ENCODE measurements at regions not wholly inside any gene's neighbourhood (a gene's known extent, or its start where the extent isn't known, plus 50 kb on each side); places are given as distances from the start of the nearest gene placed in this dataset.
"Not testable (repeated sequence)": the region's sequence is repeated elsewhere in the genome, so short reads cannot be mapped to it uniquely, and the experiment has no call there.

- no peak for DNase-seq (ENCODE audit: low read depth, low spot score)
These were observed 167.7 kb downstream of the TOMM20 start for GRCh38 chr1:234960722-234961455.

- no peak for DNase-seq (ENCODE audit: low read depth, low spot score)
These were observed 169.7 kb downstream of the TOMM20 start for GRCh38 chr1:234958706-234959657.

GRCh38 chr1:234958066-234958705 is 170.5 kb downstream of the TOMM20 start:
- no peak for DNase-seq (ENCODE audit: low read depth, low spot score)

GRCh38 chr1:234957330-234958065 is 171.1 kb downstream of the TOMM20 start:
- DNase-seq (ENCODE audit: low read depth, low spot score), result no peak

DNA sequence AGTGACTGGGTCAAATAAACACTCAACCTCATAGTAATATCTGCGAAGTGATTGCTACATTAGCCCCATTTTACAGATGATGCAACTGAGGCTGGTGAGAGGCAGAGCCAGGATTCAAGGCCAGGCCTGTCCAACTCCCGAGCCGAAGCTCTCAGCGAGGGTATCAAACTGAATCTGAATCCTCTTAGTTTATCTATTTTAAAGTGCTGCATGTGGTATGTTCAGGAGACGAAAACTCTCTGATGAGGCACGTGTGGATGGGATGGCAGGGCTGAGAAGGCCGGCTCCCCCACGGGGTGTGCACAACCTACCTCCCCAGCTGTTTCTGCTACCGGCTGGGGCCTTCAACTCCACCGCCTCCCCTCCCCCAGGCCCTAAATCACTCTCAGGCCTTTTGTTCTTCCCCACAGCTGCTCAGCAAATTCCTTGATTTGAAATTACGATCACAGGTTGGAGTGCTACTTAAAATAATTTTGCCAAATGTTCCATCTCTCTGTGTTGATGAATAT is 171.8 kb downstream of the TOMM20 start:
- no peak for DNase-seq (ENCODE audit: low read depth, low spot score)

GRCh38 chr1:234955107-234955731 is 173.4 kb downstream of the TOMM20 start:
- no peak for DNase-seq (ENCODE audit: low read depth, low spot score)

- DNase-seq (ENCODE audit: low read depth, low spot score), result no peak
These were observed 174.0 kb downstream of the TOMM20 start for GRCh38 chr1:234954613-234955012.

- no peak for DNase-seq (ENCODE audit: low read depth, low spot score)
These were observed 174.8 kb downstream of the TOMM20 start for GRCh38 chr1:234953655-234954405.

DNA sequence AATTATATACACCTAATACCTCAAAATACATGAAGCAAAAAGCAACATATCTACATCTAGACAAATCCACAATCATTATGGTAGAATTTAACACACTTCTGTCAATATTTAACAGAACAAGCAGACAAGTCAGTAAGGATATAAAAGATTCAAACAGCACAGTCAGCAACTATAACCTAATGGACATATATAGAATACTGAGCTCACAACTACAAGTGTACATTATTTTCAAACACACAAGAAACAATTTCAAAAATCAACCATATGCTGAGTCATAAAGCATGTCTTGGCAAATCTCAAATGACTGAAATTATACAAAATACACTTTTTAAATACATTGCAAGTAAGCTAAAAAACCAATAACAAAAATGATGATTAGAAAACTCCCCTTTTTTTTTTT is 178.0 kb downstream of the TOMM20 start:
- DNase-seq (ENCODE audit: low read depth, low spot score), result no peak

- DNase-seq (ENCODE audit: low read depth, low spot score), result not testable (repeated sequence)
These were observed 179.1 kb downstream of the TOMM20 start for GRCh38 chr1:234949528-234949927.

DNA sequence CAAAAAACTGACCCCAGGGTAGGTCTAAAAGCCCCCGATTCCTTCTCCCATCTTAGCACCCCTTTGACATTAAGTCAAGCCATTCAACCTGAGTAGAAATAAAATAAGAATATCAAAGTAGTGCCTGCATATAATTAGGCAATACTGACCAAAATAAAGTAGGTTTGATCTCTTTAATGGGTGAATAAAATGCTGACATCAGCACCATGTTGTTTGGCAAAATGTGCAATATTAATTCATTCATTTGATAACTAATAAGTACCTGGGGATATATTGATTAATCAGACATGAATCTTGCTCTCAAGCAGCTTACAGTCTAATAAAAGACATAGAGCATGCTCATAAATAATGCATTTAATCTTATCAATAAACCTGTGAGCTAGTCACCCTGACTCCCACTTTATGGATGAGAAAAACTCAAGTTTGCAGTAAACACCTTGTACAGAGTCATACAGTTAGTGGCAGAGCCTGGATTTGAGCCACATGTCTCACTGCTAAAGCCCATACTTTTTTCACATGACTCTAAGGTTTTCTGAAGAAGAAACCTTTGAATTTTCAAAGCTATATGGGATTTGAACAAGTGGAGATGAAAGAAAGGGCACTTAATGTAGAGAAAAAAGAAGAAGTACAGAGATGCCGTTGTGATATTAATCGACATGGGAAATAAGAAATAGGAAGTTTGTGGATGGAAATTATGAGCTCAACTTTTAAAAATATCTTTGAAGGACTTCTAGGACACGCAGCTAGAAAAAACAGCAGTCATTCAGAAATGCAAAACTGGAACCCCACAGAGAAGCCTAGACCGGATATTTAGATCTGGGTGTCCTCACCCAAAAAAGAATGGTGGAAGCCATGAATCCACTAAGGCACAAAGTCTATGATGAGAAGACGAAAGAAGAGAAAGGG is 183.9 kb downstream of the TOMM20 start:
- DNase-seq (ENCODE audit: low read depth, low spot score), result no peak

DNA sequence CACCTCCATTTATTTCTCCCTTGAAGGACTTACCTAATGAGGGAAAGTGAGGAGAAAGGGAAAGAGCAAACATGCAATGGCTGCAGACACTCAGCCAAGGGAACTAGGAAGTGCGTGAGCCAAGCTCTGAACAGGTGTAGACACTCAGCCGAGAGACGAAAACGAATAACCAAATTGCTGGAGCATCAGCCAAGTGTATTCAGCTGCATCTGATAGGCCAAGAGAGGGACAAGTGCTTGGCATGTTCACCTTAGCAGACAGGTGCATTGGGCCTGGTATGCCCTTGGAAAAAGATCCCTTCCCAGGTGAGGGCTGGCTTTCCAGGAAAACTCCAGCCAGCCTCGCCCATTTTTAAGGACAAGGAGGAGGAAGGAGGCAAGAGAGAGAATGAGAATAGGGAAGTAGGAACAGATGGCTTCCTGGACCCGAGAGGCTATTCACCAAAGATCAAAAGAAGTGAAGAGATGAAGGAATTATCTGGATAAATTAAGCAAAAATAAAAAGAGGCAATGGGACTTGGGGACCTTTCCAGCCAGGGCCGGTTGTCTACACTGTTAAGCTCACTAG is 184.7 kb downstream of the TOMM20 start:
- DNase-seq (ENCODE audit: low read depth, low spot score), result no peak

GRCh38 chr1:234942879-234943506 is 185.6 kb downstream of the TOMM20 start:
- DNase-seq (ENCODE audit: low read depth, low spot score), result no peak

- no peak for DNase-seq (ENCODE audit: low read depth, low spot score)
These were observed 186.7 kb downstream of the TOMM20 start for GRCh38 chr1:234942012-234942332.

- DNase-seq (ENCODE audit: low read depth, low spot score), result no peak
These were observed 187.2 kb downstream of the TOMM20 start for GRCh38 chr1:234941321-234942011.

DNA sequence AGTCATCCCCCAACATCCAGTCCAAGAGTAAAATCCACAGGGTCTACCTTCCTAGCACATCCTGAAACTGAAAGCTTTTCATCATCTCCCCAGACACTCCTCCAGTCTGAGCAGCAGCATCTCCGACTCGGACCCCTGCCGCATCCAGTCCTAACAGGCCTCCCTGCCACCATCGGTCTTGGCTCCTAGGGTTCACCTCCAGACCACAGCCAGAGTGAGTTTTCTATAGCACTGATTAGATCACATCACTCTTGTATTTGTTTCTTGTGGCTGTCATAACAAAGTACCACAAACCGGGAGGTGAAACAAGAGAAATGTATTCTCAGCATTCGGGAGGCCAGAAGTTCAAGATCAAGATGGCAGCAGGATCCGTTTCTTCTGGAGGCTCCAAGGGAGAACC is 187.8 kb downstream of the TOMM20 start:
- no peak for DNase-seq (ENCODE audit: low read depth, low spot score)

GRCh38 chr1:234938924-234939323 is 189.7 kb downstream of the TOMM20 start:
- no peak for DNase-seq (ENCODE audit: low read depth, low spot score)

GRCh38 chr1:234938135-234938534 is 190.5 kb downstream of the TOMM20 start:
- DNase-seq (ENCODE audit: low read depth, low spot score), result no peak

All from pulmonary artery endothelial cell (primary cell).